ENCODE measurements at regions not wholly inside any gene's neighbourhood (a gene's known extent, or its start where the extent isn't known, plus 50 kb on each side); places are given as distances from the start of the nearest gene placed in this dataset.

GRCh38 chr10:33022691-33023090 is 64.7 kb upstream of the ITGB1 start:
- TF ChIP-seq EP300 (IDR thresholded peaks at IDR 0.05) (no peak), POLR2AphosphoS5 (IDR thresholded peaks at IDR 0.05) (no peak)
